ENCODE measurements at regions not wholly inside any gene's neighbourhood (a gene's known extent, or its start where the extent isn't known, plus 50 kb on each side); places are given as distances from the start of the nearest gene placed in this dataset.

DNA sequence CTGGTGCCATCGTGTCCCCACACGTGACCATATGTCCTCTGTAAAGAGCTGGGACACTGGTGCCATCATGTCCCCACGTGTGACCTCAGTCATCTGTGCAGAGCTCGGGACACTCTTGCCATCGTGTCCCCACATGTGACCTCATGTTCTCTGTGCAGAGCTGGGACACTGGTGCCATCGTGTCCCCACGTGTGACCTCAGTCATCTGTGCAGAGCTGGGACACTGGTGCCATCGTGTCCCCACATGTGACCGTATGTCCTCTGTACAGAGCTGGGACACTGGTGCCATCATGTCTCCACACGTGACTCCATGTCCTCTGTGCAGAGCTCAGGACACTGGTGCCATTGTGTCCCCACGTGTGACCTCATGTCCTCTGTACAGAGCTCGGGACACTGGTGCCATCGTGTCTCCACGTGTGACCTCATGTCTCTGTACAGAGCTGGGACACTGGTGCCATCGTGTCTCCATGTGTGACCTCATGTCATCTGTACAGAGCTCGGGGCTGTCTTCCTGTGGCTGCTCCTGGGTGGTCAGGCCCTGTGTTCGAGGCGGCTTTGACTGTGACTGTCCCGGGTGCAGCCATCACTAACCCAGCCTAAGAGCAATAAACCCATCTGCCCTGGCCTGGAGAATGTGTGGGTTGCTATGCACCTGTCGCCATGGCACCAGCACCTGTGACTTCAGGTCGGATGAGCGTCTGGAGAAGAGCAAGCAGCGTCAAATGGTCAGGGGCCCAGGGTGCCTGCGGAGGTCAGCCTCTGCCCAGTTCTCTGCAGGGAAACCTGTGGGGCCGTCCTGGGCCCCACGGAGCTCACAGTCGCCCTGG is 334.4 kb downstream of the ADGRD1 start:
- TF ChIP-seq, protein P1, sequence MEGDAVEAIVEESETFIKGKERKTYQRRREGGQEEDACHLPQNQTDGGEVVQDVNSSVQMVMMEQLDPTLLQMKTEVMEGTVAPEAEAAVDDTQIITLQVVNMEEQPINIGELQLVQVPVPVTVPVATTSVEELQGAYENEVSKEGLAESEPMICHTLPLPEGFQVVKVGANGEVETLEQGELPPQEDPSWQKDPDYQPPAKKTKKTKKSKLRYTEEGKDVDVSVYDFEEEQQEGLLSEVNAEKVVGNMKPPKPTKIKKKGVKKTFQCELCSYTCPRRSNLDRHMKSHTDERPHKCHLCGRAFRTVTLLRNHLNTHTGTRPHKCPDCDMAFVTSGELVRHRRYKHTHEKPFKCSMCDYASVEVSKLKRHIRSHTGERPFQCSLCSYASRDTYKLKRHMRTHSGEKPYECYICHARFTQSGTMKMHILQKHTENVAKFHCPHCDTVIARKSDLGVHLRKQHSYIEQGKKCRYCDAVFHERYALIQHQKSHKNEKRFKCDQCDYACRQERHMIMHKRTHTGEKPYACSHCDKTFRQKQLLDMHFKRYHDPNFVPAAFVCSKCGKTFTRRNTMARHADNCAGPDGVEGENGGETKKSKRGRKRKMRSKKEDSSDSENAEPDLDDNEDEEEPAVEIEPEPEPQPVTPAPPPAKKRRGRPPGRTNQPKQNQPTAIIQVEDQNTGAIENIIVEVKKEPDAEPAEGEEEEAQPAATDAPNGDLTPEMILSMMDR (IDR thresholded peaks at IDR 0.05 in 4 of 5, conservative IDR thresholded peaks at IDR 0.05 in 1 of 5) = no peak
- TF ChIP-seq POLR2A (IDR thresholded peaks at IDR 0.05) = no peak

All from gastrocnemius medialis (tissue), 4 donors.